ENCODE measurements at regions not wholly inside any gene's neighbourhood (a gene's known extent, or its start where the extent isn't known, plus 50 kb on each side); places are given as distances from the start of the nearest gene placed in this dataset.
"Not testable (repeated sequence)": the region's sequence is repeated elsewhere in the genome, so short reads cannot be mapped to it uniquely, and the experiment has no call there.

- Histone ChIP-seq H3K36me3 (ENCODE audit: control insufficient read depth, insufficient read depth, low read length) (no peaks in the 10 kb centered on the region), H3K27ac (ENCODE audit: extremely low read depth, low read depth, low read length) (no peak overlapping the region), H3K9me3 (replicated peaks; ENCODE audit: control insufficient read depth, insufficient read depth, low read depth, low read length) (no peaks in the 10 kb centered on the region; the same call in 1 of the 2 replicates), H3K4me2 (ENCODE audit: insufficient read depth, low read length) (no peak overlapping the region), H3K4me1 (replicated peaks in 1 of 2; ENCODE audit: control insufficient read depth in 2 of 2, insufficient read depth in 2 of 2, low read length in 2 of 2) (no peaks in the 10 kb centered on the region), H4K20me1 (replicated peaks; ENCODE audit: control insufficient read depth, insufficient read depth, low read length) (no peaks in the 10 kb centered on the region), H3K9me1 (ENCODE audit: control insufficient read depth, insufficient read depth, low read length) (no peaks in the 10 kb centered on the region), H3K4me3 (no peak overlapping the region), H3K79me2 (ENCODE audit: control insufficient read depth, insufficient read depth, low read length) (no peaks in the 10 kb centered on the region), H2AFZ (ENCODE audit: low read depth, low read length) (no peak overlapping the region), H3K9ac (ENCODE audit: insufficient read depth in 1 of 2, low read depth in 2 of 2, low read length in 2 of 2) (no peak overlapping the region), H3K27me3 (ENCODE audit: control insufficient read depth in 2 of 2, insufficient read depth in 2 of 2, low read length in 2 of 2) (no peaks in the 10 kb centered on the region)
- ChIA-PET POLR2A (no interaction called here), CTCF (ENCODE audit: low intra/inter-chr PET ratio) (no interaction called here)
- in situ Hi-C loops (cut with MboI) (no loop called here), intact Hi-C loops (cut with micrococcal nuclease) (no loop called here)
- ATAC-seq (no peak), DNase-seq (ENCODE audit: extremely low read depth in 1 of 4, low spot score in 3 of 4) (no peak), FAIRE-seq (no peak)
- no peak for TF ChIP-seq CEBPG (CRISPR knock-in tag; IDR thresholded peaks at IDR 0.05)
- no peak for TF ChIP-seq CEBPG (tag; conservative IDR thresholded peaks at IDR 0.05 in 1 of 2, IDR thresholded peaks at IDR 0.05 in 1 of 2)
- no peak for TF ChIP-seq ZNF395 (CRISPR knock-in tag; IDR thresholded peaks at IDR 0.05)
- no peak for TF ChIP-seq SMARCA4 (IDR thresholded peaks at IDR 0.05)
- TF ChIP-seq E2F8 (IDR thresholded peaks at IDR 0.05; ENCODE audit: low read depth, partially characterized antibody), result no peak
- no peak for TF ChIP-seq RUNX1 (IDR thresholded peaks at IDR 0.05; ENCODE audit: low read depth)
- no peak for TF ChIP-seq ARHGAP35 (IDR thresholded peaks at IDR 0.05; ENCODE audit: partially characterized antibody)
- TF ChIP-seq ZNF124 (CRISPR knock-in tag; IDR thresholded peaks at IDR 0.05), result no peak
- TF ChIP-seq, protein P1, sequence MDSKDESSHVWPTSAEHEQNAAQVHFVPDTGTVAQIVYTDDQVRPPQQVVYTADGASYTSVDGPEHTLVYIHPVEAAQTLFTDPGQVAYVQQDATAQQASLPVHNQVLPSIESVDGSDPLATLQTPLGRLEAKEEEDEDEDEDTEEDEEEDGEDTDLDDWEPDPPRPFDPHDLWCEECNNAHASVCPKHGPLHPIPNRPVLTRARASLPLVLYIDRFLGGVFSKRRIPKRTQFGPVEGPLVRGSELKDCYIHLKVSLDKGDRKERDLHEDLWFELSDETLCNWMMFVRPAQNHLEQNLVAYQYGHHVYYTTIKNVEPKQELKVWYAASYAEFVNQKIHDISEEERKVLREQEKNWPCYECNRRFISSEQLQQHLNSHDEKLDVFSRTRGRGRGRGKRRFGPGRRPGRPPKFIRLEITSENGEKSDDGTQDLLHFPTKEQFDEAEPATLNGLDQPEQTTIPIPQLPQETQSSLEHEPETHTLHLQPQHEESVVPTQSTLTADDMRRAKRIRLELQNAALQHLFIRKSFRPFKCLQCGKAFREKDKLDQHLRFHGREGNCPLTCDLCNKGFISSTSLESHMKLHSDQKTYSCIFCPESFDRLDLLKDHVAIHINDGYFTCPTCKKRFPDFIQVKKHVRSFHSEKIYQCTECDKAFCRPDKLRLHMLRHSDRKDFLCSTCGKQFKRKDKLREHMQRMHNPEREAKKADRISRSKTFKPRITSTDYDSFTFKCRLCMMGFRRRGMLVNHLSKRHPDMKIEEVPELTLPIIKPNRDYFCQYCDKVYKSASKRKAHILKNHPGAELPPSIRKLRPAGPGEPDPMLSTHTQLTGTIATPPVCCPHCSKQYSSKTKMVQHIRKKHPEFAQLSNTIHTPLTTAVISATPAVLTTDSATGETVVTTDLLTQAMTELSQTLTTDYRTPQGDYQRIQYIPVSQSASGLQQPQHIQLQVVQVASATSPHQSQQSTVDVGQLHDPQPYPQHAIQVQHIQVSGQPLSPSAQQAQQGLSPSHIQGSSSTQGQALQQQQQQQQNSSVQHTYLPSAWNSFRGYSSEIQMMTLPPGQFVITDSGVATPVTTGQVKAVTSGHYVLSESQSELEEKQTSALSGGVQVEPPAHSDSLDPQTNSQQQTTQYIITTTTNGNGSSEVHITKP (IDR thresholded peaks at IDR 0.05; ENCODE audit: partially characterized antibody), result no peak
- under 1% methylated on average over 6 of the region's 6 CpGs for WGBS (ENCODE audit: insufficient coverage, low coverage, missing lambda C conversion rate)
- no TSS peak for BruUV-seq (replicated peaks)
These were observed 4485.9 kb upstream of the OR11H1 start for GRCh38 chr22:11042116-11042515.

- in situ Hi-C loops (cut with MboI); CTCF ChIA-PET (ENCODE audit: low intra/inter-chr PET ratio); H3K4me2 ChIP-seq (ENCODE audit: insufficient read depth, low read length); H3K27ac ChIP-seq (ENCODE audit: extremely low read depth, low read depth, low read length); BruUV-seq (replicated peaks); ATAC-seq; H4K20me1 ChIP-seq (replicated peaks; ENCODE audit: control insufficient read depth, insufficient read depth, low read length); FAIRE-seq; H3K79me2 ChIP-seq (ENCODE audit: control insufficient read depth, insufficient read depth, low read length); H3K27me3 ChIP-seq (ENCODE audit: control insufficient read depth in 2 of 2, insufficient read depth in 2 of 2, low read length in 2 of 2); H3K4me3 ChIP-seq; H2AFZ ChIP-seq (ENCODE audit: low read depth, low read length); H3K4me1 ChIP-seq (replicated peaks in 1 of 2; ENCODE audit: control insufficient read depth in 2 of 2, insufficient read depth in 2 of 2, low read length in 2 of 2); H3K9me1 ChIP-seq (ENCODE audit: control insufficient read depth, insufficient read depth, low read length); POLR2A ChIA-PET; H3K9ac ChIP-seq (ENCODE audit: insufficient read depth in 1 of 2, low read depth in 2 of 2, low read length in 2 of 2); intact Hi-C loops (cut with micrococcal nuclease); H3K36me3 ChIP-seq (ENCODE audit: control insufficient read depth, insufficient read depth, low read length); DNase-seq (ENCODE audit: extremely low read depth in 1 of 4, low spot score in 3 of 4); H3K9me3 ChIP-seq (replicated peaks; ENCODE audit: control insufficient read depth, insufficient read depth, low read depth, low read length): not testable (repeated sequence)
These were observed 4484.7 kb upstream of the OR11H1 start for GRCh38 chr22:11043289-11043688.

All from K562 (cell line).